H1 (cell line): ENCODE measurements at regions not wholly inside any gene's neighbourhood (a gene's known extent, or its start where the extent isn't known, plus 50 kb on each side); places are given as distances from the start of the nearest gene placed in this dataset.

ENCODE experiments used
- BCL11A ChIP-seq, 2 experiments: IDR thresholded peaks; one replicate each; pipeline ENCODE4 v1.6.1; 2011; ENCODE audit warnings: low read depth in 2 of 2, low read length in 2 of 2, mild to moderate bottlenecking in 2 of 2
- SP1 ChIP-seq: IDR thresholded peaks from 2 replicates; pipeline ENCODE4 v1.6.1; 2011; ENCODE audit warnings: low read depth, low read length
- SP2 ChIP-seq: IDR thresholded peaks from 2 replicates; pipeline ENCODE4 v1.6.1; 2012; ENCODE audit warnings: mild to moderate bottlenecking, low read length, inconsistent platforms
- SP4 ChIP-seq: IDR thresholded peaks from 2 replicates; pipeline ENCODE4 v1.6.1; 2012; ENCODE audit warnings: low read length, inconsistent platforms
- SRF ChIP-seq: IDR thresholded peaks from 2 replicates; pipeline ENCODE4 v1.6.1; 2011; ENCODE audit warnings: mild to moderate bottlenecking, low read depth, low read length, moderate library complexity
- TBP ChIP-seq: IDR thresholded peaks from 2 replicates; pipeline ENCODE4 v1.6.1; 2011; ENCODE audit warnings: low read depth, low read length, improper control_type of control experiment
- TEAD4 ChIP-seq: IDR thresholded peaks from 2 replicates; pipeline ENCODE4 v1.6.1; 2012; ENCODE audit warnings: low read depth, low read length, inconsistent platforms, mixed read lengths
- TF ChIP-seq, protein P1 (sequence below): fragments of 300-600 bp; sonication (generic); IDR thresholded peaks from 2 replicates; pipeline ENCODE4 v1.7.1; 2012; ENCODE audit warnings: low read length, moderate library complexity, mild to moderate bottlenecking, inconsistent platforms; ENCODE audit not compliant: insufficient replicate concordance

DNA sequence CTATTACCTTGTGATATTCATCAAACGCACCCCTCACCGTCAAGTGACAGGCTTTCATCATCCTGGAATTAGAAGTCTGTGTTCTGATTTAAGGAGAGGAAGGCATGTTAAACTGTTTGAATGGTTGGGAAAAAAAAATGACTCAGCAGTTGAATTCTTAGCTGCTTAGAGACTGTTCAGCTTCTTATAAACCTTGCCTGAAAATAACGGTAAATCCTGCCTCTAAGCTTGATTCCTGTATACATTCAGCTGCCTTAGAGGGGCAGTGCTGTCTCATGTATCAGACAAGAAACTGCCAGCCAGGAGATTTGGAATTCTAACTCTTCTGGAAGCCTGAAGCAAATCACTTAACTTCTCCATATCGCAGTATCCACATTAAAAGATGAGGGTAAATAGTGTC is 437.4 kb downstream of the JRKL start (continued):
- no peak for TF ChIP-seq SP2
- TF ChIP-seq, protein P1, sequence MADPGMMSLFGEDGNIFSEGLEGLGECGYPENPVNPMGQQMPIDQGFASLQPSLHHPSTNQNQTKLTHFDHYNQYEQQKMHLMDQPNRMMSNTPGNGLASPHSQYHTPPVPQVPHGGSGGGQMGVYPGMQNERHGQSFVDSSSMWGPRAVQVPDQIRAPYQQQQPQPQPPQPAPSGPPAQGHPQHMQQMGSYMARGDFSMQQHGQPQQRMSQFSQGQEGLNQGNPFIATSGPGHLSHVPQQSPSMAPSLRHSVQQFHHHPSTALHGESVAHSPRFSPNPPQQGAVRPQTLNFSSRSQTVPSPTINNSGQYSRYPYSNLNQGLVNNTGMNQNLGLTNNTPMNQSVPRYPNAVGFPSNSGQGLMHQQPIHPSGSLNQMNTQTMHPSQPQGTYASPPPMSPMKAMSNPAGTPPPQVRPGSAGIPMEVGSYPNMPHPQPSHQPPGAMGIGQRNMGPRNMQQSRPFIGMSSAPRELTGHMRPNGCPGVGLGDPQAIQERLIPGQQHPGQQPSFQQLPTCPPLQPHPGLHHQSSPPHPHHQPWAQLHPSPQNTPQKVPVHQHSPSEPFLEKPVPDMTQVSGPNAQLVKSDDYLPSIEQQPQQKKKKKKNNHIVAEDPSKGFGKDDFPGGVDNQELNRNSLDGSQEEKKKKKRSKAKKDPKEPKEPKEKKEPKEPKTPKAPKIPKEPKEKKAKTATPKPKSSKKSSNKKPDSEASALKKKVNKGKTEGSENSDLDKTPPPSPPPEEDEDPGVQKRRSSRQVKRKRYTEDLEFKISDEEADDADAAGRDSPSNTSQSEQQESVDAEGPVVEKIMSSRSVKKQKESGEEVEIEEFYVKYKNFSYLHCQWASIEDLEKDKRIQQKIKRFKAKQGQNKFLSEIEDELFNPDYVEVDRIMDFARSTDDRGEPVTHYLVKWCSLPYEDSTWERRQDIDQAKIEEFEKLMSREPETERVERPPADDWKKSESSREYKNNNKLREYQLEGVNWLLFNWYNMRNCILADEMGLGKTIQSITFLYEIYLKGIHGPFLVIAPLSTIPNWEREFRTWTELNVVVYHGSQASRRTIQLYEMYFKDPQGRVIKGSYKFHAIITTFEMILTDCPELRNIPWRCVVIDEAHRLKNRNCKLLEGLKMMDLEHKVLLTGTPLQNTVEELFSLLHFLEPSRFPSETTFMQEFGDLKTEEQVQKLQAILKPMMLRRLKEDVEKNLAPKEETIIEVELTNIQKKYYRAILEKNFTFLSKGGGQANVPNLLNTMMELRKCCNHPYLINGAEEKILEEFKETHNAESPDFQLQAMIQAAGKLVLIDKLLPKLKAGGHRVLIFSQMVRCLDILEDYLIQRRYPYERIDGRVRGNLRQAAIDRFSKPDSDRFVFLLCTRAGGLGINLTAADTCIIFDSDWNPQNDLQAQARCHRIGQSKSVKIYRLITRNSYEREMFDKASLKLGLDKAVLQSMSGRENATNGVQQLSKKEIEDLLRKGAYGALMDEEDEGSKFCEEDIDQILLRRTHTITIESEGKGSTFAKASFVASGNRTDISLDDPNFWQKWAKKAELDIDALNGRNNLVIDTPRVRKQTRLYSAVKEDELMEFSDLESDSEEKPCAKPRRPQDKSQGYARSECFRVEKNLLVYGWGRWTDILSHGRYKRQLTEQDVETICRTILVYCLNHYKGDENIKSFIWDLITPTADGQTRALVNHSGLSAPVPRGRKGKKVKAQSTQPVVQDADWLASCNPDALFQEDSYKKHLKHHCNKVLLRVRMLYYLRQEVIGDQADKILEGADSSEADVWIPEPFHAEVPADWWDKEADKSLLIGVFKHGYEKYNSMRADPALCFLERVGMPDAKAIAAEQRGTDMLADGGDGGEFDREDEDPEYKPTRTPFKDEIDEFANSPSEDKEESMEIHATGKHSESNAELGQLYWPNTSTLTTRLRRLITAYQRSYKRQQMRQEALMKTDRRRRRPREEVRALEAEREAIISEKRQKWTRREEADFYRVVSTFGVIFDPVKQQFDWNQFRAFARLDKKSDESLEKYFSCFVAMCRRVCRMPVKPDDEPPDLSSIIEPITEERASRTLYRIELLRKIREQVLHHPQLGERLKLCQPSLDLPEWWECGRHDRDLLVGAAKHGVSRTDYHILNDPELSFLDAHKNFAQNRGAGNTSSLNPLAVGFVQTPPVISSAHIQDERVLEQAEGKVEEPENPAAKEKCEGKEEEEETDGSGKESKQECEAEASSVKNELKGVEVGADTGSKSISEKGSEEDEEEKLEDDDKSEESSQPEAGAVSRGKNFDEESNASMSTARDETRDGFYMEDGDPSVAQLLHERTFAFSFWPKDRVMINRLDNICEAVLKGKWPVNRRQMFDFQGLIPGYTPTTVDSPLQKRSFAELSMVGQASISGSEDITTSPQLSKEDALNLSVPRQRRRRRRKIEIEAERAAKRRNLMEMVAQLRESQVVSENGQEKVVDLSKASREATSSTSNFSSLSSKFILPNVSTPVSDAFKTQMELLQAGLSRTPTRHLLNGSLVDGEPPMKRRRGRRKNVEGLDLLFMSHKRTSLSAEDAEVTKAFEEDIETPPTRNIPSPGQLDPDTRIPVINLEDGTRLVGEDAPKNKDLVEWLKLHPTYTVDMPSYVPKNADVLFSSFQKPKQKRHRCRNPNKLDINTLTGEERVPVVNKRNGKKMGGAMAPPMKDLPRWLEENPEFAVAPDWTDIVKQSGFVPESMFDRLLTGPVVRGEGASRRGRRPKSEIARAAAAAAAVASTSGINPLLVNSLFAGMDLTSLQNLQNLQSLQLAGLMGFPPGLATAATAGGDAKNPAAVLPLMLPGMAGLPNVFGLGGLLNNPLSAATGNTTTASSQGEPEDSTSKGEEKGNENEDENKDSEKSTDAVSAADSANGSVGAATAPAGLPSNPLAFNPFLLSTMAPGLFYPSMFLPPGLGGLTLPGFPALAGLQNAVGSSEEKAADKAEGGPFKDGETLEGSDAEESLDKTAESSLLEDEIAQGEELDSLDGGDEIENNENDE, result no peak
- TF ChIP-seq SP1, result no peak
- TF ChIP-seq TBP, result no peak
- TF ChIP-seq SRF, result no peak
- no peak for TF ChIP-seq TEAD4
- no peak for TF ChIP-seq BCL11A (IDR thresholded peaks at IDR 0.05; ENCODE audit: low read depth in 2 of 2, low read length in 2 of 2)
- no peak for TF ChIP-seq SP4
